K562 (cell line): ENCODE measurements at regions not wholly inside any gene's neighbourhood (a gene's known extent, or its start where the extent isn't known, plus 50 kb on each side); places are given as distances from the start of the nearest gene placed in this dataset.

Experiments
- ATAC-seq: fragments of 200-7000 bp; cut with Tn5 transposase; 3 replicates; pipeline ENCODE4 v1.9.1; 2020; ENCODE audit warnings: moderate library complexity
- BruUV-seq: library from RNA; stranded (reverse); fragments of 400-500 nt; replicated peaks from 2 replicates; lab custom pipeline; 2021; lab: Mats Ljungman, UMichigan
- CTCF ChIA-PET: fragments of 300-600 bp; formaldehyde crosslinking; extraction: SDS; loops from one replicate; lab custom pipeline; 2021; ENCODE audit warnings: low intra/inter-chr PET ratio; lab: Yijun Ruan, JAX
- POLR2A ChIA-PET: fragments of 300-600, 350-650 bp; sonication (Branson Sonifier 250); formaldehyde crosslinking; extraction: SDS; loops from one replicate; lab custom pipeline; 2021; ENCODE audit warnings: antibody characterized with exemption, inconsistent platforms; lab: Yijun Ruan, JAX
- DNase-seq, 4 experiments: peaks; one replicate each; pipeline versions ENCODE4 v3.0.0 to v3.0.0-alpha.2; 2011 to 2018; ENCODE audit warnings: low spot score in 3 of 4, mixed read lengths in 3 of 4; ENCODE audit errors: extremely low read depth in 1 of 4
- FAIRE-seq: peaks from 2 replicates; lab custom pipeline; 2011; peaks lifted over from hg19 to GRCh38; lab: Jason Lieb, UNC
- H2AFZ ChIP-seq: 2 replicates; pipeline ENCODE4 v1.6.0; 2011; ENCODE audit warnings: low read depth, low read length, control low read depth, inconsistent platforms
- H3K27ac ChIP-seq: fragments of 200-600 bp; 3 replicates; pipeline ENCODE4 v1.8.0; 2011; ENCODE audit warnings: low read depth, mild to moderate bottlenecking, control low read depth, inconsistent platforms, low read length, moderate library complexity, mixed read lengths; ENCODE audit errors: extremely low read depth
- H3K27me3 ChIP-seq, 2 experiments: fragments of 300-600 bp in 1 of 2; 2 replicates in 1 of 2; 3 replicates in 1 of 2; pipeline versions ENCODE4 v1.6.0 to v1.8.0; 2011; ENCODE audit warnings: inconsistent platforms in 2 of 2, low read length in 2 of 2, mild to moderate bottlenecking in 1 of 2, mixed read lengths in 1 of 2, moderate library complexity in 1 of 2; ENCODE audit not compliant: control insufficient read depth in 2 of 2, insufficient read depth in 2 of 2
- H3K36me3 ChIP-seq: fragments of 300-600 bp; 3 replicates; pipeline ENCODE4 v1.8.0; 2011; ENCODE audit warnings: mild to moderate bottlenecking, low read length, inconsistent platforms; ENCODE audit not compliant: control insufficient read depth, insufficient read depth
- H3K4me1 ChIP-seq, 2 experiments: fragments of 200-600 bp in 1 of 2; replicated peaks in 1 of 2; 2 replicates in 1 of 2; 3 replicates in 1 of 2; pipeline versions ENCODE4 v1.5.1 to v1.8.0; 2011; ENCODE audit warnings: inconsistent platforms in 2 of 2, low read length in 2 of 2, mild to moderate bottlenecking in 1 of 2, mixed read lengths in 1 of 2, moderate library complexity in 1 of 2; ENCODE audit not compliant: control insufficient read depth in 2 of 2, insufficient read depth in 2 of 2
- H3K4me2 ChIP-seq: 2 replicates; pipeline ENCODE4 v1.6.1; 2011; ENCODE audit warnings: low read length, control low read depth, inconsistent platforms, mixed read lengths; ENCODE audit not compliant: insufficient read depth
- H3K4me3 ChIP-seq: fragments of 200-600 bp; sonication (generic), shearing (Covaris generic); 2 replicates; pipeline ENCODE4 v1.5.1; 2016; ENCODE audit warnings: control low read depth, inconsistent platforms
- H3K79me2 ChIP-seq: fragments of 200-600 bp; 3 replicates; pipeline ENCODE4 v1.8.0; 2011; ENCODE audit warnings: low read length, inconsistent platforms; ENCODE audit not compliant: control insufficient read depth, insufficient read depth
- H3K9ac ChIP-seq, 2 experiments: 2 replicates each; pipeline versions ENCODE4 v1.6.0 to v1.6.1; 2011; ENCODE audit warnings: low read depth in 2 of 2, low read length in 2 of 2, control low read depth in 1 of 2, inconsistent platforms in 1 of 2, mild to moderate bottlenecking in 1 of 2, mixed read lengths in 1 of 2; ENCODE audit not compliant: insufficient read depth in 1 of 2
- H3K9me1 ChIP-seq: one replicate; pipeline ENCODE4 v1.6.0; 2011; ENCODE audit warnings: inconsistent platforms, mild to moderate bottlenecking, low read length, moderate library complexity; ENCODE audit not compliant: control insufficient read depth, insufficient read depth
- H3K9me3 ChIP-seq: replicated peaks from 2 replicates; pipeline ENCODE4 v1.5.1; 2011; ENCODE audit warnings: low read depth, low read length, inconsistent platforms; ENCODE audit not compliant: control insufficient read depth, insufficient read depth
- H4K20me1 ChIP-seq: replicated peaks from 2 replicates; pipeline ENCODE4 v1.6.1; 2011; ENCODE audit warnings: low read length, inconsistent platforms, mixed read lengths; ENCODE audit not compliant: control insufficient read depth, insufficient read depth
- BRCA1 ChIP-seq, 2 experiments: fragments of 450-650 bp in 1 of 2; sonication (generic) in 1 of 2; formaldehyde crosslinking in 1 of 2; IDR thresholded peaks; 2 replicates each; pipeline versions ENCODE4 v1.5.0 to v1.6.1; 2017 to 2020; ENCODE audit warnings: mild to moderate bottlenecking in 1 of 2, missing genetic modification reagents in 1 of 2
- CCNT2 ChIP-seq: IDR thresholded peaks from 2 replicates; pipeline ENCODE4 v1.6.1; 2011; ENCODE audit warnings: borderline replicate concordance, low read depth, mild to moderate bottlenecking, moderate library complexity, mixed read lengths, low read length; ENCODE audit not compliant: insufficient read length; ENCODE audit errors: extremely low read depth
- HDAC2 ChIP-seq: fragments of 450-650 bp; IDR thresholded peaks from 2 replicates; pipeline ENCODE4 v1.6.1; 2016; ENCODE audit warnings: mild to moderate bottlenecking
- LEF1 ChIP-seq: fragments of 450-650 bp; IDR thresholded peaks from 2 replicates; pipeline ENCODE4 v1.6.1; 2016; ENCODE audit warnings: mild to moderate bottlenecking
- MBD1 ChIP-seq: fragments of 250-450 bp; sonication (Bioruptor Pico); IDR thresholded peaks from 2 replicates; pipeline ENCODE4 v1.8.0; 2022; ENCODE audit warnings: inconsistent platforms
- RBBP5 ChIP-seq: fragments of 200-600 bp; sonication (generic); IDR thresholded peaks from 2 replicates; pipeline ENCODE4 v1.6.1; 2012; ENCODE audit warnings: borderline replicate concordance, mild to moderate bottlenecking, low read length, control low read depth, inconsistent platforms; ENCODE audit not compliant: insufficient read depth, poor library complexity, severe bottlenecking
- RERE ChIP-seq: sonication (generic); formaldehyde crosslinking; IDR thresholded peaks from 2 replicates; pipeline ENCODE4 v1.8.0; 2023; ENCODE audit warnings: missing genetic modification reagents, mild to moderate bottlenecking, borderline replicate concordance
- SOX6 ChIP-seq: fragments of 450-650 bp; IDR thresholded peaks from 2 replicates; pipeline ENCODE4 v1.6.1; 2014; ENCODE audit warnings: mild to moderate bottlenecking
- TBL1XR1 ChIP-seq, 2 experiments: IDR thresholded peaks; 2 replicates each; pipeline ENCODE4 v1.6.1; 2012; ENCODE audit warnings: improper control_type of control experiment in 2 of 2, low read length in 2 of 2, mild to moderate bottlenecking in 1 of 2
- TFAM ChIP-seq: fragments of 250-450 bp; sonication (Bioruptor Pico); conservative IDR thresholded peaks from 2 replicates; pipeline ENCODE4 v1.5.0; 2021; ENCODE audit warnings: mild to moderate bottlenecking, moderate library complexity
- U2AF2 ChIP-seq: fragments of 200-400 bp; formaldehyde crosslinking; optimal IDR thresholded peaks from 2 replicates; pipeline ENCODE3; 2017; ENCODE audit warnings: low read depth, mild to moderate bottlenecking, low read length
- USF2 ChIP-seq: sonication (generic); formaldehyde crosslinking; IDR thresholded peaks from 2 replicates; pipeline ENCODE4 v1.5.0; 2020; ENCODE audit warnings: missing genetic modification reagents
- ZBTB17 ChIP-seq: fragments of 450-650 bp; formaldehyde crosslinking; IDR thresholded peaks from 2 replicates; pipeline ENCODE4 v1.4.0; 2020; ENCODE audit warnings: mild to moderate bottlenecking
- ZNF324 ChIP-seq: fragments of 250-450 bp; sonication (Bioruptor Pico); IDR thresholded peaks from 2 replicates; pipeline ENCODE4 v1.4.0; 2020; ENCODE audit warnings: mild to moderate bottlenecking
- ZNF507 ChIP-seq: conservative IDR thresholded peaks from 2 replicates; pipeline ENCODE4 v1.6.1; 2017; ENCODE audit warnings: missing genetic modification characterization, missing compliant biosample characterization
- WGBS: fragments of 100-300 bp; shearing (Covaris generic); methylation state at CpG from one replicate; pipeline ENCODE4 v1.1.6; 2016; ENCODE audit warnings: low coverage, mixed read lengths; ENCODE audit not compliant: insufficient coverage; ENCODE audit errors: missing lambda C conversion rate; 5-methylcytosine and 5-hydroxymethylcytosine counted together
- in situ Hi-C: fragments of 300-500 bp; cut with MboI; formaldehyde crosslinking; loops from 4 replicates; pipeline ENCODE4 v1.15.0; 2018; ENCODE audit warnings: inconsistent platforms, mixed read lengths
- intact Hi-C: fragments of 100-400 bp; cut with micrococcal nuclease; formaldehyde crosslinking; loops from 2 replicates; pipeline ENCODE4 v1.14.2; 2022

GRCh38 chr1:87760654-87761053 lies 432.0 kb downstream of the LMO4 start (continued):
- no peak for TF ChIP-seq RERE (CRISPR knock-in tag)
- no peak for TF ChIP-seq SOX6
- TF ChIP-seq HDAC2, result no peak
- no peak for TF ChIP-seq ZBTB17 (CRISPR knock-in tag)
- TF ChIP-seq, all 486 proteins: peak for 0

- no peaks in the 10 kb centered on the region for H3K36me3 ChIP-seq
- DNase-seq (no peak), ATAC-seq (no peak), FAIRE-seq (no peak)
- intact Hi-C loops, result no loop called here
- H3K9ac ChIP-seq, result no peak overlapping the region
- H3K4me2 ChIP-seq, result no peak overlapping the region
- no peaks in the 10 kb centered on the region for H3K4me1 ChIP-seq
- no peaks in the 10 kb centered on the region for H3K79me2 ChIP-seq
- no peaks in the 10 kb centered on the region for H3K27me3 ChIP-seq
- no peak overlapping the region for H2AFZ ChIP-seq
- no peaks in the 10 kb centered on the region for H4K20me1 ChIP-seq
- H3K27ac ChIP-seq, result no peak overlapping the region
- in situ Hi-C loops, result no loop called here
- BruUV-seq, result no TSS peak
- no peaks in the 10 kb centered on the region for H3K9me1 ChIP-seq
- POLR2A ChIA-PET, result interaction anchor here (1.2 kb wide), 1 partner anchor 33 kb away, joined by 3 read pairs; no protein-coding TSS in a partner anchor
- WGBS, result 0% methylated on average over 1 of the region's 1 CpG
- no peaks in the 10 kb centered on the region for H3K9me3 ChIP-seq
- no peak overlapping the region for H3K4me3 ChIP-seq
- CTCF ChIA-PET, result no interaction called here
- no peak for TF ChIP-seq BRCA1 (IDR thresholded peaks at IDR 0.05)
- no peak for TF ChIP-seq BRCA1 (CRISPR knock-in tag; IDR thresholded peaks at IDR 0.05)
- no peak for TF ChIP-seq CCNT2
- TF ChIP-seq ZNF507 (tag), result no peak
- TF ChIP-seq LEF1, result no peak
- TF ChIP-seq RBBP5, result no peak
- TF ChIP-seq ZNF324 (CRISPR knock-in tag), result no peak
- TF ChIP-seq TFAM (CRISPR knock-in tag), result no peak
- no peak for TF ChIP-seq USF2
- TF ChIP-seq U2AF2, result no peak
- no peak for TF ChIP-seq MBD1 (CRISPR knock-in tag)
- no peak for TF ChIP-seq TBL1XR1 (IDR thresholded peaks at IDR 0.05; ENCODE audit: low read length in 2 of 2)
Observed at GRCh38 chr1:87763483-87763882, 434.8 kb downstream of the LMO4 start.
